ENCODE measurements at regions not wholly inside any gene's neighbourhood (a gene's known extent, or its start where the extent isn't known, plus 50 kb on each side); places are given as distances from the start of the nearest gene placed in this dataset.
A peak's percentile ranks its signal among the peaks of the same experiment; 100 is the strongest.

GRCh38 chr10:124267911-124268549 is 150.7 kb downstream of the OAT start:
- Histone ChIP-seq H3K36me3 (ENCODE audit: control insufficient read depth, insufficient read depth, low read length) (no peaks in the 10 kb centered on the region), H3K27me3 (ENCODE audit: control insufficient read depth, insufficient read depth, low read length) (no peaks in the 10 kb centered on the region), H3K4me3 (replicated peaks in 1 of 4; ENCODE audit: control extremely low read depth in 1 of 4, insufficient read depth in 1 of 4, low read depth in 3 of 4, low read length in 4 of 4) (no peak overlapping the region), H3K9ac (ENCODE audit: insufficient read depth, low read length) (no peak overlapping the region), H3K27ac (ENCODE audit: insufficient read depth, low read length) (no peak overlapping the region), H4K20me1 (ENCODE audit: control insufficient read depth, extremely low read depth, insufficient read depth, low read length) (no peaks in the 10 kb centered on the region), H3K9me3 (ENCODE audit: control insufficient read depth, insufficient read depth, low read depth, low read length) (no peaks in the 10 kb centered on the region), H2AFZ (ENCODE audit: low read length) (no peak overlapping the region), H3K4me2 (ENCODE audit: extremely low read depth, insufficient read depth, low read length) (no peak overlapping the region), H3K79me2 (ENCODE audit: control insufficient read depth, insufficient read depth, low read length) (no peaks in the 10 kb centered on the region), H3K4me1 (ENCODE audit: control insufficient read depth, extremely low read depth, insufficient read depth, low read length) (no peaks in the 10 kb centered on the region)
- DNase-seq (ENCODE audit: low read depth in 2 of 2): no peak
- TF ChIP-seq EZH2 (IDR thresholded peaks at IDR 0.05; ENCODE audit: low read length, missing control alignments) (no peak), CTCF (conservative IDR thresholded peaks at IDR 0.05 in 1 of 2, IDR thresholded peaks at IDR 0.05 in 1 of 2; ENCODE audit: low read depth in 1 of 2, low read length in 2 of 2) (no peak)

GRCh38 chr10:124267231-124267885 is 151.4 kb downstream of the OAT start:
- no peaks in the 10 kb centered on the region for H3K27me3 ChIP-seq (ENCODE audit: control insufficient read depth, insufficient read depth, low read length)
- TF ChIP-seq EZH2 (IDR thresholded peaks at IDR 0.05; ENCODE audit: low read length, missing control alignments): no peak
- no peak for TF ChIP-seq CTCF (conservative IDR thresholded peaks at IDR 0.05 in 1 of 2, IDR thresholded peaks at IDR 0.05 in 1 of 2; ENCODE audit: low read depth in 1 of 2, low read length in 2 of 2)
- DNase-seq (ENCODE audit: low read depth in 2 of 2): peak; percentile 39 to 54
- H3K4me3 ChIP-seq (replicated peaks in 1 of 4; ENCODE audit: control extremely low read depth in 1 of 4, insufficient read depth in 1 of 4, low read depth in 3 of 4, low read length in 4 of 4): no peak overlapping the region
- H2AFZ ChIP-seq (ENCODE audit: low read length): no peak overlapping the region
- H3K4me2 ChIP-seq (ENCODE audit: extremely low read depth, insufficient read depth, low read length): no peak overlapping the region
- no peaks in the 10 kb centered on the region for H3K4me1 ChIP-seq (ENCODE audit: control insufficient read depth, extremely low read depth, insufficient read depth, low read length)
- H3K27ac ChIP-seq (ENCODE audit: insufficient read depth, low read length): no peak overlapping the region
- H4K20me1 ChIP-seq (ENCODE audit: control insufficient read depth, extremely low read depth, insufficient read depth, low read length): no peaks in the 10 kb centered on the region
- H3K9me3 ChIP-seq (ENCODE audit: control insufficient read depth, insufficient read depth, low read depth, low read length): no peaks in the 10 kb centered on the region
- no peaks in the 10 kb centered on the region for H3K79me2 ChIP-seq (ENCODE audit: control insufficient read depth, insufficient read depth, low read length)
- H3K36me3 ChIP-seq (ENCODE audit: control insufficient read depth, insufficient read depth, low read length): no peaks in the 10 kb centered on the region
- H3K9ac ChIP-seq (ENCODE audit: insufficient read depth, low read length): no peak overlapping the region

GRCh38 chr10:124266468-124267230 is 152.1 kb downstream of the OAT start:
- no peaks in the 10 kb centered on the region for H3K27me3 ChIP-seq (ENCODE audit: control insufficient read depth, insufficient read depth, low read length)
- no peak overlapping the region for H2AFZ ChIP-seq (ENCODE audit: low read length)
- no peak overlapping the region for H3K9ac ChIP-seq (ENCODE audit: insufficient read depth, low read length)
- H4K20me1 ChIP-seq (ENCODE audit: control insufficient read depth, extremely low read depth, insufficient read depth, low read length): no peaks in the 10 kb centered on the region
- no peak for TF ChIP-seq CTCF (conservative IDR thresholded peaks at IDR 0.05 in 1 of 2, IDR thresholded peaks at IDR 0.05 in 1 of 2; ENCODE audit: low read depth in 1 of 2, low read length in 2 of 2)
- no peak for TF ChIP-seq EZH2 (IDR thresholded peaks at IDR 0.05; ENCODE audit: low read length, missing control alignments)
- H3K36me3 ChIP-seq (ENCODE audit: control insufficient read depth, insufficient read depth, low read length): no peaks in the 10 kb centered on the region
- no peaks in the 10 kb centered on the region for H3K4me1 ChIP-seq (ENCODE audit: control insufficient read depth, extremely low read depth, insufficient read depth, low read length)
- no peaks in the 10 kb centered on the region for H3K9me3 ChIP-seq (ENCODE audit: control insufficient read depth, insufficient read depth, low read depth, low read length)
- peak in 1 of 2 donors; percentile 53 for DNase-seq (ENCODE audit: low read depth in 2 of 2)
- no peak overlapping the region for H3K27ac ChIP-seq (ENCODE audit: insufficient read depth, low read length)
- H3K79me2 ChIP-seq (ENCODE audit: control insufficient read depth, insufficient read depth, low read length): no peaks in the 10 kb centered on the region
- H3K4me2 ChIP-seq (ENCODE audit: extremely low read depth, insufficient read depth, low read length): no peak overlapping the region
- no peak overlapping the region for H3K4me3 ChIP-seq (replicated peaks in 1 of 4; ENCODE audit: control extremely low read depth in 1 of 4, insufficient read depth in 1 of 4, low read depth in 3 of 4, low read length in 4 of 4)

All from fibroblast of lung (primary cell).